Lung (tissue), 11 donors: ENCODE measurements at regions not wholly inside any gene's neighbourhood (a gene's known extent, or its start where the extent isn't known, plus 50 kb on each side); places are given as distances from the start of the nearest gene placed in this dataset.

Experiments
- ATAC-seq: fragments of 200-7000 bp; cut with Tn5 transposase; one replicate; pipeline ENCODE4 v1.9.1; 2020; ENCODE audit warnings: moderate number of reproducible peaks; ENCODE audit not compliant: insufficient read depth, low FRiP score
- DNase-seq, 3 donors: peaks; one replicate each; pipeline ENCODE4 v3.0.0-alpha.2; 2013 to 2017
- H3K27ac ChIP-seq, 2 donors: one replicate each; pipeline ENCODE4 v1.5.1; 2013; ENCODE audit warnings: mild to moderate bottlenecking in 2 of 2, moderate library complexity in 2 of 2, control low read depth in 1 of 2, inconsistent platforms in 1 of 2, low read depth in 1 of 2, low read length in 1 of 2
- H3K27me3 ChIP-seq, 3 donors: one replicate each; pipeline ENCODE4 v1.5.1; 2013; ENCODE audit warnings: low read length in 2 of 3; ENCODE audit not compliant: control insufficient read depth in 3 of 3, insufficient read depth in 3 of 3
- H3K36me3 ChIP-seq, 4 donors: one replicate each; pipeline ENCODE4 v1.5.1; 2013; ENCODE audit warnings: low read length in 4 of 4, mild to moderate bottlenecking in 1 of 4, moderate library complexity in 1 of 4; ENCODE audit not compliant: control insufficient read depth in 4 of 4, insufficient read depth in 4 of 4
- H3K4me1 ChIP-seq, 5 donors: one replicate each; pipeline ENCODE4 v1.5.1; 2013; ENCODE audit warnings: low read length in 5 of 5, mild to moderate bottlenecking in 2 of 5, moderate library complexity in 1 of 5; ENCODE audit not compliant: control insufficient read depth in 5 of 5, insufficient read depth in 5 of 5
- H3K4me3 ChIP-seq: one replicate; pipeline ENCODE4 v1.5.1; 2013; ENCODE audit warnings: mild to moderate bottlenecking, control low read depth, moderate library complexity
- H3K9ac ChIP-seq, 2 donors: one replicate each; pipeline ENCODE4 v1.5.1; 2013; ENCODE audit warnings: low read length in 2 of 2, control low read depth in 1 of 2; ENCODE audit not compliant: insufficient read depth in 1 of 2
- H3K9me3 ChIP-seq, 4 donors: one replicate each; pipeline ENCODE4 v1.5.1; 2013; ENCODE audit warnings: low read length in 3 of 4, mild to moderate bottlenecking in 1 of 4, moderate library complexity in 1 of 4; ENCODE audit not compliant: control insufficient read depth in 4 of 4, insufficient read depth in 3 of 4
- CTCF ChIP-seq: IDR thresholded peaks from 2 replicates; pipeline ENCODE4 v1.5.1; 2012; ENCODE audit warnings: mild to moderate bottlenecking; ENCODE audit errors: control extremely low read depth, extremely low read depth
- WGBS, 2 donors: extraction: QIAGEN DNeasy Blood & Tissue Kit; methylation state at CpG; one replicate each; pipeline ENCODE4 v1.1.7; 2013; 5-methylcytosine and 5-hydroxymethylcytosine counted together
- donor health status: control.
- donor health status: control.
- donor health status: Bipolar disorder and iron deficiency.
- donor health status: healthy.
- donor health status: DM: yes; HTN: yes; CAD: no.

GRCh38 chr5:77843570-77844372 is 67.6 kb upstream of the TBCA start:
- H3K9ac ChIP-seq = peak overlapping the region in 1 of 2 donors; percentile 24
- peaks cover 0 to 31% (median 4%) of the 10 kb centered on the region in 5 donors for H3K4me1 ChIP-seq
- no peak for DNase-seq
- WGBS, 2 donors = 34 to 40% methylated on average over 23 to 24 of the region's 24 CpGs
- peaks cover 0 to 19% (median 2%) of the 10 kb centered on the region in 3 donors for H3K27me3 ChIP-seq
- no peak for ATAC-seq
- no peaks in the 10 kb centered on the region for H3K36me3 ChIP-seq
- peak overlapping the region; percentile 15 for H3K4me3 ChIP-seq
- TF ChIP-seq CTCF = no peak
- peaks cover 0 to 5% (median 0%) of the 10 kb centered on the region in 4 donors for H3K9me3 ChIP-seq
- H3K27ac ChIP-seq = no peak overlapping the region

- 50 to 89% methylated on average over 2 of the region's 2 CpGs for WGBS, 2 donors
These were observed 66.1 kb upstream of the TBCA start for GRCh38 chr5:77842243-77842642.

GRCh38 chr5:77841616-77842015 is 65.5 kb upstream of the TBCA start:
- no peak overlapping the region for H3K27ac ChIP-seq
- peaks cover 0 to 3% (median 0%) of the 10 kb centered on the region in 4 donors for H3K9me3 ChIP-seq
- H3K27me3 ChIP-seq = peaks cover 0 to 17% (median 2%) of the 10 kb centered on the region in 3 donors
- WGBS, 2 donors = 91 to 94% methylated on average over 2 of the region's 2 CpGs
- H3K36me3 ChIP-seq = no peaks in the 10 kb centered on the region
- no peak for TF ChIP-seq CTCF
- ATAC-seq = no peak
- no peak overlapping the region for H3K4me3 ChIP-seq
- H3K9ac ChIP-seq = no peak overlapping the region
- no peak for DNase-seq
- H3K4me1 ChIP-seq = peaks cover 0 to 27% (median 4%) of the 10 kb centered on the region in 5 donors

More at GRCh38 chr5:77842243-77842642, 66.1 kb upstream of the TBCA start:
- Histone ChIP-seq H3K27ac (no peak overlapping the region), H3K9me3 (peaks cover 0 to 5% (median 0%) of the 10 kb centered on the region in 4 donors), H3K4me3 (no peak overlapping the region), H3K4me1 (peaks cover 0 to 31% (median 4%) of the 10 kb centered on the region in 5 donors), H3K36me3 (no peaks in the 10 kb centered on the region), H3K27me3 (peaks cover 0 to 21% (median 2%) of the 10 kb centered on the region in 3 donors), H3K9ac (no peak overlapping the region)
- ATAC-seq = no peak
- TF ChIP-seq CTCF = no peak
- DNase-seq = no peak
